H1 (cell line): ENCODE measurements at regions not wholly inside any gene's neighbourhood (a gene's known extent, or its start where the extent isn't known, plus 50 kb on each side); places are given as distances from the start of the nearest gene placed in this dataset.

Experiments used
- CBX8 ChIP-seq: fragments of 300-800, 300-1000 bp; sonication (generic); IDR thresholded peaks from 2 replicates; pipeline ENCODE4 v1.7.1; 2016; ENCODE audit warnings: low read depth, low read length, borderline replicate concordance
- CEBPB ChIP-seq: IDR thresholded peaks from 2 replicates; pipeline ENCODE4 v1.6.1; 2012; ENCODE audit warnings: low read depth, low read length
- GABPA ChIP-seq: IDR thresholded peaks from 2 replicates; pipeline ENCODE4 v1.6.1; 2011; ENCODE audit warnings: mild to moderate bottlenecking, low read length, moderate library complexity, borderline replicate concordance; ENCODE audit not compliant: insufficient read depth
- POLR2A ChIP-seq, 2 experiments: IDR thresholded peaks; 1 replicate in 1 of 2; 2 replicates in 1 of 2; pipeline ENCODE4 v1.6.1; 2011; ENCODE audit warnings: low read depth in 2 of 2, low read length in 2 of 2, mild to moderate bottlenecking in 2 of 2; ENCODE audit errors: control extremely low read depth in 1 of 2
- RBBP5 ChIP-seq: IDR thresholded peaks from 2 replicates; pipeline ENCODE4 v1.7.1; 2012; ENCODE audit warnings: low read depth, mild to moderate bottlenecking, inconsistent platforms, low read length, moderate library complexity, borderline replicate concordance
- RNF2 ChIP-seq: fragments of 200-900, 300-1000 bp; sonication (generic); IDR thresholded peaks from 2 replicates; pipeline ENCODE4 v1.7.1; 2016; ENCODE audit warnings: borderline replicate concordance, low read depth, mild to moderate bottlenecking, antibody characterized with exemption, low read length; ENCODE audit not compliant: poor library complexity, severe bottlenecking; ENCODE audit errors: missing control alignments
- TF ChIP-seq, protein P1 (sequence below), 3 experiments: IDR thresholded peaks; 1 replicate in 2 of 3; 2 replicates in 1 of 3; pipeline versions ENCODE4 v1.5.1 to v1.6.1; 2011; ENCODE audit warnings: low read length in 3 of 3, mild to moderate bottlenecking in 3 of 3, inconsistent platforms in 2 of 3, low read depth in 1 of 3, moderate library complexity in 1 of 3; ENCODE audit not compliant: insufficient read depth in 1 of 3; ENCODE audit errors: control extremely low read depth in 1 of 3

DNA sequence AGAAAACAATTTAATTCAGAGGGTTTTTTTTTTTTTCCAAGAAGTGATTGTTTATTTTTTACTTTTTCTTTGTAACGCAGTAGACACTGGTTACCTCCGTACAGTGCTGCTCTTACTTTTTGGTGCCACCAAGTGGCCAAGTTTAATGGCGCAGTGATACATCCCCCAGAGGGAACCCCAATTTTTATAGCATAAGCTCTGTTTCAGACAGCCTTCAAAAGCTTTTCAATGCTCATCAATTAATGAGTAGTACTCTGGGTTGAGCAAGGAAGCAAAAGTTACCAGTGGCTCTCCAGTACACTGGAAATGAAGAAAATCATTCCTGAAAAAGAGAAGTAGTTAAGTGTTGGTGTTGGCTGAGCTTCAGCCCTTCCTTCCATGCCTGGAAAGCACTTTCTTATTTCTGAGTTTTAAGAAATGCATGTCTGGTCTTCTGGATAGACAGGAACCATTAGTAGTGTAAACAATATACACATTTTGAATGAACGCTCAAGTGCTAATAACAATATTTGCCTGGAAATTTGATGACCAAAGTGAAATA lies 129.1 kb upstream of the SMLR1 start:
- TF ChIP-seq POLR2A (IDR thresholded peaks at IDR 0.05; ENCODE audit: control extremely low read depth in 1 of 2, low read depth in 2 of 2, low read length in 2 of 2) (no peak), RBBP5 (no peak), GABPA (no peak), CBX8 (no peak), CEBPB (no peak), RNF2 (no peak)
- TF ChIP-seq, protein P1, sequence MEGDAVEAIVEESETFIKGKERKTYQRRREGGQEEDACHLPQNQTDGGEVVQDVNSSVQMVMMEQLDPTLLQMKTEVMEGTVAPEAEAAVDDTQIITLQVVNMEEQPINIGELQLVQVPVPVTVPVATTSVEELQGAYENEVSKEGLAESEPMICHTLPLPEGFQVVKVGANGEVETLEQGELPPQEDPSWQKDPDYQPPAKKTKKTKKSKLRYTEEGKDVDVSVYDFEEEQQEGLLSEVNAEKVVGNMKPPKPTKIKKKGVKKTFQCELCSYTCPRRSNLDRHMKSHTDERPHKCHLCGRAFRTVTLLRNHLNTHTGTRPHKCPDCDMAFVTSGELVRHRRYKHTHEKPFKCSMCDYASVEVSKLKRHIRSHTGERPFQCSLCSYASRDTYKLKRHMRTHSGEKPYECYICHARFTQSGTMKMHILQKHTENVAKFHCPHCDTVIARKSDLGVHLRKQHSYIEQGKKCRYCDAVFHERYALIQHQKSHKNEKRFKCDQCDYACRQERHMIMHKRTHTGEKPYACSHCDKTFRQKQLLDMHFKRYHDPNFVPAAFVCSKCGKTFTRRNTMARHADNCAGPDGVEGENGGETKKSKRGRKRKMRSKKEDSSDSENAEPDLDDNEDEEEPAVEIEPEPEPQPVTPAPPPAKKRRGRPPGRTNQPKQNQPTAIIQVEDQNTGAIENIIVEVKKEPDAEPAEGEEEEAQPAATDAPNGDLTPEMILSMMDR (IDR thresholded peaks at IDR 0.05; ENCODE audit: control extremely low read depth in 1 of 3, insufficient read depth in 1 of 3, low read depth in 1 of 3, low read length in 3 of 3) = peak; percentile 33 to 79 (median 64)
